ES-I3 (cell line): ENCODE measurements at regions not wholly inside any gene's neighbourhood (a gene's known extent, or its start where the extent isn't known, plus 50 kb on each side); places are given as distances from the start of the nearest gene placed in this dataset.

ENCODE experiments used
- H3K36me3 ChIP-seq: 2 replicates; pipeline ENCODE4 v1.6.1; 2013; ENCODE audit warnings: mild to moderate bottlenecking, low read length, control low read depth, moderate library complexity; ENCODE audit not compliant: insufficient read depth
- H3K4me1 ChIP-seq: 2 replicates; pipeline ENCODE4 v1.6.1; 2013; ENCODE audit warnings: mild to moderate bottlenecking, control low read depth, low read length; ENCODE audit not compliant: insufficient read depth
- H3K9ac ChIP-seq: 2 replicates; pipeline ENCODE4 v1.6.1; 2013; ENCODE audit warnings: low read depth, mild to moderate bottlenecking, low read length, moderate library complexity
- H3K9me3 ChIP-seq: 2 replicates; pipeline ENCODE4 v1.6.1; 2013; ENCODE audit warnings: mild to moderate bottlenecking, low read length, moderate library complexity; ENCODE audit not compliant: control insufficient read depth, insufficient read depth

DNA sequence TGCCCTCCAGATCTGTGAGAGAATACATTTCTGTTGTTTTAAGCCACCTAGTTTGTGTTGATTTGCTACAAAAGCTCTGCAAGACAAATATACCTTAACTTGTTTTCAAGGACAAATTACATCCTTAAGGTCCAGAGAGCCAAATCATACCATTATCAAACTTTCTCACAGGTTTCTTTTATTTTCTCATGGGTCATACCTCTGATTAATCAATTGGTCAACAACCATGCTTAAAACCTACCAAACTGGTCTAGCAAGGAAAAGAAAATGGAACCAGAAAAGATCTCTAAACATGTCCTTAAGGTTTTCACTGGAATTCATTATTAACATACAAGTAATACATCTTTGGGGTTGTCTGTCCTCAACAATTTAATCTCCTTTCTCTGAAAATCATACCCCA is 535.0 kb downstream of the CD83 start:
- H3K36me3 ChIP-seq: no peaks in the 10 kb centered on the region
- no peak overlapping the region for H3K9ac ChIP-seq
- H3K9me3 ChIP-seq: no peaks in the 10 kb centered on the region
- H3K4me1 ChIP-seq: peaks cover 3% of the 10 kb centered on the region; the same call in 1 of the 2 replicates

DNA sequence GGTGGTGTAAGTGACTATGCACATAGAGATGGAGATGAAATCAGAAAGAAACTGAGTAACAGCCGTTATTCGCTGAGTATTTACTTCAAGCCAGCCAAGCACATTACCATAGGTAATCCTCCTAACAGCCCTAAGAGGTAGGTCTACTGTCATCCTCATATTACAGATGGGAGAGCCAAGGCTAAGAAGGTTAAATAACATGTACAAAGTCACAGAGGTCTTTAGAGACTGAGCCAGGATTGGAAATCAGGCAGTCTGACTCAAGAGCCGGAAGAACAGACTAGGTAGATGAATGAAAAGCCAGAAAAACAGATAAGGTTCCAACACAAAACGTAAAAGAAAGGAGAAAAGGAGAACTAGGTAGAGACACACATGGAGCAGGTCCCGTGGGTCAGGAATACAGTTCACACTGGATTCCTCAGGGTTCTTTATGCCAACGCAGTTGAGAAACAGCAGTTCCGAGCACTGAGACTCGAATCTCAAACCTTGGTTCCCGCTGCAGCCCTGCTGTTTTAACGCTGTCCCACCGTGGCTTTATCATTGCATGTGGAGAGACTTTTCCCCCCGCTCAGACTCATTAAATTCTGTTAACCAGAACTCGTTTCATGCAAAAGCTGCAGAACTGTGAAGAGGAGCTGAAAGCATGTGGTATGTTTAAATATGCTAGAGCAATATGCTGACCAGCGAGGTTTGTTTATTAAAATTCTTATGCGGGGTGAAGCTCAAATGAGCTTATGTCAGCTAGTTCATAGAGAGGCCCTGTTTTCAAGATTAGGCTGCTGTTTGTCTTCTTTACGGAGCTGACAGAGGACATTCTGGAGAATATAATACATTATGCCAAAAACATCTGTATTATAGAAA is 537.9 kb downstream of the CD83 start:
- peaks cover 17% of the 10 kb centered on the region for H3K4me1 ChIP-seq
- no peaks in the 10 kb centered on the region for H3K36me3 ChIP-seq
- H3K9ac ChIP-seq: no peak overlapping the region
- H3K9me3 ChIP-seq: no peaks in the 10 kb centered on the region

DNA sequence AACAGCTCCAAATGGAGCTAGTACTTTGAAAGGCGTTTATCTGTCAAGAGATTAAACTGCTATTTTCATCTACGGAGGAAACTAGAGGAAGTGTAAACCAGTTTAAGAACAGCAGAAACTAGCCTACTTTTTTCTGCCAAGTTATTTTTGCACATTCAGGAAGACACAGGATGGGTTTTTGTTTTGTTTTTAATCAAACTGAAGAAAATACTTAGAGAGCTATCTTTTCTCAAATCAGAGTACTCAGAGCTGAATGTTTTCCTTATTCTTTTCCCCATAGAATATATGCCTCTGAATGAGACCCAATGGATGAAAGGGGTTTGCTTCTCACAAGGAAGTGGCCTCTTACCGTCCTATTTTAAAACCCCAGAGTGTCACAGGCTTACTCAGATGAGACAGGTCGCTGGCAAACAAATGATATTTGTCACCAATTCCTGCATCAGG is 538.5 kb downstream of the CD83 start:
- Histone ChIP-seq H3K36me3 (no peaks in the 10 kb centered on the region), H3K4me1 (peaks cover 17% of the 10 kb centered on the region), H3K9ac (no peak overlapping the region), H3K9me3 (no peaks in the 10 kb centered on the region)

DNA sequence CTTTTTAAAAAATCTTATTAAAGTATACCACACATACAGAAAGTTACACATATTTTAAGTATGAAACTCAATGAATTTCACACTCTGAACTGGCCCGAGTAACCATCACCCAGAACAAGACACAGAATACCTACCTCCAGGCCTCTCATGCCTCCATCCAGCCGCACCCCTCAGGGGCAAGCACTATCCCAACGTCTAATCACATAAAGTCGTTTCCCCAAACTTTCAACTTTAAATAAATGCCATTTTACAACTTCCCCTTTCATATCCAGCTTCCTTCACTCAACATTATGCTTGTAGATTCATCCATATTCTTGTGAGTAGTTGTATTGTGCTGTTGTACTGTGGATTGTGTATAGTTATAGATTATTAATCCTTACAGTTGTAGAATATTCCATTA is 539.1 kb downstream of the CD83 start:
- Histone ChIP-seq H3K4me1 (peaks cover 17% of the 10 kb centered on the region), H3K9ac (no peak overlapping the region), H3K9me3 (no peaks in the 10 kb centered on the region), H3K36me3 (no peaks in the 10 kb centered on the region)

DNA sequence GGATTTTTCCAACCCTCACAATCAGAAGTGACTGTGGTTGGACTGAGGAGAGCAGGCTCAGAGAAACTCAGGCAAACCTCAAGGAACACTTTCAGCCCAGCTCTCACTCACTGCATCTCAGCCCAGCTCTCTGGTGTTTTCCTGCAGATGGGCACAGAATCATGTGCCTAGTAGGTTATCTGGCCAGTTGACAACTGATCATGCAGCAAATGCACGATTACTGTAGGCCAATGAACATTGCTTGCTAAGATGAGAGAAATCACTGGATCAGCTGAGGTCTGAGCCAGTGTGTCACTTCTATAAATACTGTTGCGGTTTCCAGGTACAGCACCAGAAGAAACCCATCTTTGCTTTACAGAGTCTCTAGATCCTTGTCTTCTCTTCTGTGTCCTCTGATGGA is 540.5 kb downstream of the CD83 start:
- no peak overlapping the region for H3K9ac ChIP-seq
- no peaks in the 10 kb centered on the region for H3K36me3 ChIP-seq
- peaks cover 17% of the 10 kb centered on the region for H3K4me1 ChIP-seq
- H3K9me3 ChIP-seq: no peaks in the 10 kb centered on the region

DNA sequence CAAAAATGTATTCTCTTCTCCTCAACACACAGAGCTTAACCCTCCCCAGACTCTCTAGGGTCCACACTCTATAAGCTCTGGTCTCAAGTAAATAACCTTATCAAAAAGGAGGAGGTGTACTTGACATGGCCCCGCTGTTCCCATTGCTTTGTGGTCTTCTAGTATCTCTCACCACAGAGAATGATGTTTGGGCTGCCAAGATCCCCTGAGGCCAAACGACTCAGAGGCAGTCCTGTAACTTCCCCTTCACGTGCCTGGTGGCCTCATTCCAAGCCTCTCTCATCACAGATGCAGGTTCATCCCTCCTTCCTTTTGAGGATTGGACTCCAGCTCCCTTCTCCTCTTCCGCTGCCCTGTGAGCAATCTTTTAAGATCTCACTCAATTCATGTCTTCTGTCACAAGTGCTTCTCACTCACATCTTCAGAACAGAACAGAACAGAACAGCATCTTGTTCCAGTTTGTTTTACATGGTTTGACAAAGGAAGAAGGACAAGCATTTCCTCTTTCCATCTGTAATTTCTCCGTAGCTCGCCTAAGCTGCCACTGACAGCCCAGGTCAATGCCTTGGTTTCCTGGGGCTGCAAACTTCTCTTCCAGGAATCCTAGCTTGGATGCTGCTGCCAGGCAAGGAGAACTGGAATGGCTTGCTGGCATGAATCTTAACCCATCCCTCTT is 541.5 kb downstream of the CD83 start:
- Histone ChIP-seq H3K4me1 (peaks cover 18% of the 10 kb centered on the region), H3K9me3 (no peaks in the 10 kb centered on the region), H3K36me3 (no peaks in the 10 kb centered on the region), H3K9ac (no peak overlapping the region)

- Histone ChIP-seq H3K36me3 (no peaks in the 10 kb centered on the region), H3K9me3 (no peaks in the 10 kb centered on the region), H3K4me1 (peaks cover 26% of the 10 kb centered on the region), H3K9ac (no peak overlapping the region)
Observed at GRCh38 chr6:14659841-14660240, 542.3 kb downstream of the CD83 start.

DNA sequence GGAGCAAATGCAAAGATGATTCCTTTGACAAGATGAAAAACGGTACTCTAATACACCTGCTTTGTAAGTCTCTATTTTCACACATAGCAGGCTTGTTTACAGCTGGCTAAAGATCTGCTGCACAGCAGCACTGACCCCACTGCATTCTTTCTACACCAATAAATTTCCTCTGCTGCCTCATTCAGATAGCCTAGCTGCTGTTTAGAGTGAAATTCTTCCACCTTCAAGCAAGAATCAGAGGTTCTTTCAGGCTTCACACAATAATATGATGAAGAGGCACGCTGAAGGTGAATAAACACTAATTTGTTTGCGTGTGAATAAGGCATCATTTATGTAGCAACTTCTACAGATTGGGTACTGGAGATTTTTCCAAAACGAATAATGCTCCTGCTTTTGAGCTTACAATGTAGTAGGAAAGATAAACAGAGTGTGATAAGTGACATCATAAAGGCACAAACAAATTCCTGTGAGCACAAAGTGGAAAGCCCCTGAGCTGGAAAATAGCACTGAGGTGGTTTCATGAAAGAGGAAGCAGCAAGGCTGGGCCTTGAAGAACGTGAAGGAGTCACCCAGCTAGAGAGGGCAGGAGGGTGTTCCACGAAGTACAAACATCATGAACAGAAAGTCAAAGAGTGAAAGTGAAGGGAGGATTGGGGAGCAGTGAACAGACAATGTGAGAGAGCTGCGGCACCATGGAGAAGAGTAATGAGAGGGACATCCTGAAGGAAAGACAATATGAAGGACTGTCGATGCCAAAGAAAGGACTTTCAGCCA is 543.4 kb downstream of the CD83 start:
- H3K4me1 ChIP-seq: peaks cover 26% of the 10 kb centered on the region
- no peaks in the 10 kb centered on the region for H3K9me3 ChIP-seq
- no peaks in the 10 kb centered on the region for H3K36me3 ChIP-seq
- no peak overlapping the region for H3K9ac ChIP-seq

GRCh38 chr6:14661691-14662090 is 544.1 kb downstream of the CD83 start:
- Histone ChIP-seq H3K36me3 (no peaks in the 10 kb centered on the region), H3K9me3 (no peaks in the 10 kb centered on the region), H3K9ac (no peak overlapping the region), H3K4me1 (peaks cover 26% of the 10 kb centered on the region)

DNA sequence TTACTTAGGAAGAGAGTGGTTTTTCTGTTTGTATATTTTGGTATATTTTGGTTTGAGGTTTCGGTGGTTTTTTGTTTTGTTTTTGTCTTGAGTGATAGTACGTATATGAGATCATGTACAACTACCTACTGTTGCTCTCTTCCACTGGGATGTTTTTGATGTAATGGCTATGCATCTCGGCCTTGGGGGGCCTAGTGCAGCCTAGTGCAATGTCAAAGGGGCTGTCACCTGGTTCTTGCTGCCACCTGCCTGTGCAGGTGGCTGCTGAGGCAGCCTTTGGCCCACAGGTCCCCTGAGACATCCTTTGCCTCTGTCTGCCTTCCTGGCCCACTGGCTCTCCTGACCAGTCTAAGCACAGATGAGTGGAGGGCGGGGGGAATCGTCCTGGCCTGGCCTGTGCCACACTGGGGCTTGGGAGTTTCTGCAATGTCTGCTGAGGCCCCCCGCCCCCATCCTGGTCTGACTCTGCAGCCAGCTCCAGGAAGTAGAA is 546.6 kb downstream of the CD83 start:
- H3K9ac ChIP-seq: no peak overlapping the region
- no peaks in the 10 kb centered on the region for H3K36me3 ChIP-seq
- no peaks in the 10 kb centered on the region for H3K9me3 ChIP-seq
- peaks cover 22% of the 10 kb centered on the region for H3K4me1 ChIP-seq

DNA sequence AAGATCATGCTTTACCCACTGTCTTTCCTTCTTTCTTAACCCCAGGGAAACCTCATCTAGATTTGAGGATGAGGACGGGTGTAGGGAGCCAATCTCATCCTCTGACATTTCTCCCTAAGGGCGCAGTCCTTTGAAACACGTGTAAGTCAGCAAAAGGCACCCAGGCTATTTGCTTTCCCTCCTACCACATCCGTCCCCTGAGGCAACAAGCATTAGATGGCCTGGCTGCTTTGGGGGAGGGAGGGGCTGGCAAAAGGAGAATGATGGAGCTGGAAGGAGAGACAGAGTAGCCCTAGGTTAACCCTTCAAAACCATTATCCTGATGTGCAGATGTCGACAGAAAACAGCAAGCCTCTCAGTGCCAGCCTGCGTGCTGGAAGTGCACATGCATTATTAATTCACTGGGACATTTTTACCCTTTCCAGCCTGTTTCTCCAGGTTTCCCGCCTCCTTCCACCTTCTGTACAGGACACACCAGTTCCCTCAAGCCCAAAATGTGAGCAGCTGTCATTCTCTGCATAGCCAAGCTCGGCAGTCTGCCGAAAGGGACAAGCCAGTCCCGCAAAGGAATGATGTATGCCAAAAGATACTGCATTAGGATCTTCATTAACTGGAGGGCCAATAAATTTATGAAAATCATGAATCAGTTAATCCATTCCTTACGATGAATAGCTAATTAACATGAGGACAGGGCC is 547.2 kb downstream of the CD83 start:
- Histone ChIP-seq H3K9ac (no peak overlapping the region), H3K4me1 (peaks cover 18% of the 10 kb centered on the region), H3K36me3 (no peaks in the 10 kb centered on the region), H3K9me3 (no peaks in the 10 kb centered on the region)

- H3K4me1 ChIP-seq: peaks cover 12% of the 10 kb centered on the region; the same call in 1 of the 2 replicates
- H3K36me3 ChIP-seq: no peaks in the 10 kb centered on the region
- no peaks in the 10 kb centered on the region for H3K9me3 ChIP-seq
- H3K9ac ChIP-seq: no peak overlapping the region
Observed at GRCh38 chr6:14665827-14666724, 548.5 kb downstream of the CD83 start.

DNA sequence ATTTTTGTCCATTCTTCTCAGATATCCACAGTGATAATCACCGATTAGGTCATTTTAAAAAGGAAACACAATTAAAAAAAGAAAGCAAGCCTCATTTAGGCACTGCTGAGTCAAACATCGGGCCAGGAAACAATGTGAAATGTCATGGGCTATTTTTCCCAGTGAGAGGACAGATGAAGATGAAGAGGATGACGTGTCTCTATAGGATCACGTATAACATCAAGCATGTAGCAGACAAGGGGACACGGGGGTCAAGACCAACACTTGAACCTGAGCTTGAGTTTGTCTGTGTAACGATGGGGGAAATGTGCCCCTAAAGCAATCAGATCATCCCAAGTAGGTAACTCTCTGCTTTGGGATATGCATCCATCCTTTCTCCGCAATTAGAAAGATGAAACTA is 553.2 kb downstream of the CD83 start:
- no peak overlapping the region for H3K9ac ChIP-seq
- H3K36me3 ChIP-seq: no peaks in the 10 kb centered on the region
- no peaks in the 10 kb centered on the region; the same call in 1 of the 2 replicates for H3K4me1 ChIP-seq
- H3K9me3 ChIP-seq: no peaks in the 10 kb centered on the region
